Panc1 (cell line): ENCODE measurements at regions not wholly inside any gene's neighbourhood (a gene's known extent, or its start where the extent isn't known, plus 50 kb on each side); places are given as distances from the start of the nearest gene placed in this dataset.

Experiments
- ATAC-seq: fragments of 200-7000 bp; cut with Tn5 transposase; 2 replicates; pipeline ENCODE4 v1.9.1; 2020; ENCODE audit warnings: mild to moderate bottlenecking, moderate library complexity
- BruUV-seq: library from RNA; stranded (reverse); fragments of 400-500 nt; replicated peaks from 2 replicates; lab custom pipeline; 2021; lab: Mats Ljungman, UMichigan
- CTCF ChIA-PET: fragments of 300-600 bp; sonication (Branson Sonifier 250); formaldehyde crosslinking; loops from one replicate; lab custom pipeline; 2022; ENCODE audit warnings: antibody characterized with exemption; lab: Charles Lee
- POLR2A ChIA-PET: fragments of 300-600 bp; sonication (Branson Sonifier 250); formaldehyde crosslinking; loops from one replicate; lab custom pipeline; 2022; ENCODE audit warnings: antibody characterized with exemption; lab: Charles Lee
- DNase-seq: peaks from one replicate; pipeline ENCODE4 v3.0.0-alpha.2; 2010; ENCODE audit warnings: low read depth, low spot score
- H3K27ac ChIP-seq: 2 replicates; pipeline ENCODE4 v1.5.1; 2011; ENCODE audit warnings: mild to moderate bottlenecking, low read length, inconsistent platforms
- H3K27me3 ChIP-seq: fragments of 200-500 bp; sonication (Bioruptor generic); 2 replicates; pipeline ENCODE4 v1.6.0; 2014; ENCODE audit warnings: low read length, inconsistent platforms; ENCODE audit not compliant: control insufficient read depth, insufficient read depth
- H3K36me3 ChIP-seq: fragments of 200-500 bp; sonication (Bioruptor generic); 2 replicates; pipeline ENCODE4 v1.5.1; 2014; ENCODE audit warnings: inconsistent platforms, mild to moderate bottlenecking, low read length, moderate library complexity; ENCODE audit not compliant: control insufficient read depth, insufficient read depth
- H3K4me1 ChIP-seq: 2 replicates; pipeline ENCODE4 v1.5.1; 2011; ENCODE audit warnings: inconsistent platforms, mild to moderate bottlenecking, low read length, moderate library complexity; ENCODE audit not compliant: control insufficient read depth, insufficient read depth
- H3K4me3 ChIP-seq, 2 experiments: 2 replicates each; pipeline ENCODE4 v1.5.1; 2011 to 2012; ENCODE audit warnings: low read depth in 2 of 2, low read length in 2 of 2, mild to moderate bottlenecking in 2 of 2, inconsistent platforms in 1 of 2, moderate library complexity in 1 of 2
- H3K9me3 ChIP-seq: fragments of 200-500 bp; sonication (Bioruptor generic); 2 replicates; pipeline ENCODE4 v1.5.1; 2014; ENCODE audit warnings: low read depth, mild to moderate bottlenecking, inconsistent platforms, low read length, moderate library complexity; ENCODE audit not compliant: control insufficient read depth, insufficient read depth
- CTCF ChIP-seq: fragments of 450-650 bp; IDR thresholded peaks from 2 replicates; pipeline ENCODE4 v1.5.1; 2017; ENCODE audit warnings: mild to moderate bottlenecking
- POLR2AphosphoS5 ChIP-seq: IDR thresholded peaks from 2 replicates; pipeline ENCODE4 v1.6.1; 2012; ENCODE audit warnings: mild to moderate bottlenecking, low read depth, low read length, moderate library complexity
- REST ChIP-seq, 2 experiments: IDR thresholded peaks; 2 replicates each; pipeline ENCODE4 v1.6.1; 2011 to 2012; ENCODE audit warnings: low read depth in 2 of 2, control low read depth in 1 of 2, low read length in 1 of 2, mild to moderate bottlenecking in 1 of 2, moderate library complexity in 1 of 2; ENCODE audit not compliant: insufficient read depth in 1 of 2
- SIN3A ChIP-seq: IDR thresholded peaks from 2 replicates; pipeline ENCODE4 v1.6.1; 2012; ENCODE audit warnings: low read depth, mild to moderate bottlenecking, low read length, moderate library complexity, borderline replicate concordance; ENCODE audit not compliant: insufficient read depth
- TCF7L2 ChIP-seq: IDR thresholded peaks from 2 replicates; pipeline ENCODE4 v1.6.1; 2011; ENCODE audit warnings: mild to moderate bottlenecking, low read depth, low read length, inconsistent platforms
- in situ Hi-C: cut with HindIII; loops from 2 replicates; pipeline ENCODE4 v1.10.0; 2016; ENCODE audit warnings: low sequenced_read_pairs, low pct_unique_long_range_greater_than_20kb
- intact Hi-C: fragments of 100-400 bp; cut with micrococcal nuclease; formaldehyde crosslinking; loops from one replicate; pipeline ENCODE4 v1.10.0; 2022; ENCODE audit not compliant: unreplicated experiment

DNA sequence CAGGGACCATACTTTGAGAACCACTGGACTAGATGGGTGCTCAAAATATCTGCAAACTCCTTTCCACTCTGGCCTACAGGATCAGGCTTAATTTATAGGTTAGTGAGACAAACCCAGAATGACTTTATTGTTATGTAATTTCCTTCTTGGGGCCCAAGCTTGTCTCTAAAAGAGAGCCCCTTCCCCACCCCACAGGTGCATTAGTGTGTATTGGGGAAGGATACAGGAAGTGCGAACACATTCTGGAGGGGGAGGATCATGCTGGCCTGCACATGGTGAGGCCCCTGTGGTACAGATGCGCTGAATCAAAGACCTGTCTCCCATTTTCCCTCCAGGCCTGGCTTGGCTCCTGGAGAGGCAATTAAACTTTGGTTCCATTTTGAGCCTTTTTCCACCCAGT is 273.0 kb upstream of the LRTM1 start:
- no peaks in the 10 kb centered on the region for H3K27me3 ChIP-seq
- no peak overlapping the region for H3K4me3 ChIP-seq
- no peak for ATAC-seq
- no peak for DNase-seq
- in situ Hi-C loops: no loop called here
- no peaks in the 10 kb centered on the region for H3K4me1 ChIP-seq
- no TSS peak for BruUV-seq
- H3K36me3 ChIP-seq: no peaks in the 10 kb centered on the region
- no peaks in the 10 kb centered on the region for H3K9me3 ChIP-seq
- ChIA-PET CTCF (no interaction called here), POLR2A (no interaction called here)
- no peak overlapping the region for H3K27ac ChIP-seq
- no peak for TF ChIP-seq POLR2AphosphoS5
- TF ChIP-seq REST (IDR thresholded peaks at IDR 0.05; ENCODE audit: insufficient read depth in 1 of 2, low read depth in 2 of 2, low read length in 1 of 2): no peak
- no peak for TF ChIP-seq TCF7L2
- TF ChIP-seq SIN3A: no peak
- no peak for TF ChIP-seq CTCF
- intact Hi-C loops: no loop called here

DNA sequence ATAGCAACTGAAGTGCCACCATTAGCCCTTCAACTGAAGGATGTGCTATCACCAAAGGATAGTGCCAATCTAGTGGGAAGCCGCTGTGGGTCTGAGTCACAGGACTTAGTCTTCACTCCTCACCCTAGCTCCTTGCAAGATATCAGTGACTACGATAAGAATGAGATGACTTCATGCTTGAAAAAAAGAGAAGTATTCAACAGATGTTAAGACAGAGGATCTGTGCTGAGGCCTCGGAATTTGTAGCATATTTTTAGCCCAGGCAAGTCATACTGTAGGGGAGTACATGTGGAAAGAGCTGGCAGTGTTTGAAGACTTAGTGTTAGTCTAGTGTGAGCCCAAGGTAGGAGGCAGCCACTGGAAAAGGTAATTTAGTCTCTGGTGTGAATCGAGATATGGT is 270.7 kb upstream of the LRTM1 start:
- no peak for ATAC-seq
- intact Hi-C loops: no loop called here
- BruUV-seq: no TSS peak

More for the DNA sequence above, 270.7 kb upstream of the LRTM1 start:
- Histone ChIP-seq H3K4me1 (no peaks in the 10 kb centered on the region), H3K27me3 (no peaks in the 10 kb centered on the region), H3K9me3 (no peaks in the 10 kb centered on the region), H3K36me3 (no peaks in the 10 kb centered on the region), H3K27ac (no peak overlapping the region), H3K4me3 (no peak overlapping the region)
- DNase-seq: no peak
- ChIA-PET CTCF (no interaction called here), POLR2A (no interaction called here)
- no peak for TF ChIP-seq CTCF
- TF ChIP-seq POLR2AphosphoS5: no peak
- in situ Hi-C loops: no loop called here
